Right ventricle myocardium inferior (tissue), 1 donor: ENCODE measurements at regions not wholly inside any gene's neighbourhood (a gene's known extent, or its start where the extent isn't known, plus 50 kb on each side); places are given as distances from the start of the nearest gene placed in this dataset.
"Not testable (repeated sequence)": the region's sequence is repeated elsewhere in the genome, so short reads cannot be mapped to it uniquely, and the experiment has no call there.

Source experiments
- ATAC-seq: fragments of 200-7000 bp; cut with Tn5 transposase; one replicate; pipeline ENCODE4 v1.9.1; 2020; ENCODE audit warnings: mild to moderate bottlenecking, moderate library complexity
- DNase-seq: peaks from one replicate; pipeline ENCODE4 v3.0.0; 2021; ENCODE audit errors: missing footprints
- intact Hi-C: fragments of 100-400 bp; cut with DNase I; formaldehyde crosslinking; loops from one replicate; pipeline ENCODE4 v1.11.0; 2022
- donor health status: DM: no; HTN: yes; CAD: no; lungs with severe emphysema.

DNA sequence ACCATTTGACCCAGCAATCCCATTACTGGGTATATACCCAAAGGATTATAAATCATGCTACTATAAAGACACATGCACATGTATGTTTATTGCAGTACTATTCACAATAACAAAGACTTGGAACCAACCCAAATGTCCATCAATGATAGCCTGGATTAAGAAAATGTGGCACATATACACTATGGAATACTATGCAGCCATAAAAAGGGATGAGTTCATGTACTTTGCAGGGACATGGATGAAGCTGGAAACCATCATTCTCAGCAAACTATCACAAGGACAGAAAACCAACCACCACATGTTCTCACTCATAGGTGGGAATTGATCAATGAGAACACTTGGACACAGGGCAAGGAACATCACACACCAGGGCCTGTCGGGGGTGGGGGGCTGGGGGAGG, 171.7 kb upstream of the POGK start:
- ATAC-seq, DNase-seq, intact Hi-C loops: not testable (repeated sequence)

DNA sequence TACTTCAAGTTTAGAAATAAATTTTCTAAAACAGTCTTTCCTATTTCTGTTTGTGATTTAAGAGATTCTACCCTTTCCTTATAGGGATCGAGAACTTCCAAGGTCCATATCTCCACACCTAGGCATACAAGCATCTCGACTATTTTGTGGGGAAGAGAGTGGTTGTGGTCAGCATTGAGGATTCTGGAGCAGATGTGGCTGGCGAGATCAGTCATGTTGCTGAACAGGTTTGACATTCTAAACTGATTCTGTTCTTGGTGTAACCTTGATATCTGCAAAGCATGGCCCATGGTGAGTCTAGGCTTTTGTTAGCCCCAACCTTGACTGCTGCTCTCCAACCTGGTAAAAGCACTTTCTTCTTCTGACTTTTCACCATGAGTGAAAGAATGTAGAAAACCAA, 167.6 kb upstream of the POGK start:
- ATAC-seq (no peak), DNase-seq (no peak)
- intact Hi-C loops: no loop called here

DNA sequence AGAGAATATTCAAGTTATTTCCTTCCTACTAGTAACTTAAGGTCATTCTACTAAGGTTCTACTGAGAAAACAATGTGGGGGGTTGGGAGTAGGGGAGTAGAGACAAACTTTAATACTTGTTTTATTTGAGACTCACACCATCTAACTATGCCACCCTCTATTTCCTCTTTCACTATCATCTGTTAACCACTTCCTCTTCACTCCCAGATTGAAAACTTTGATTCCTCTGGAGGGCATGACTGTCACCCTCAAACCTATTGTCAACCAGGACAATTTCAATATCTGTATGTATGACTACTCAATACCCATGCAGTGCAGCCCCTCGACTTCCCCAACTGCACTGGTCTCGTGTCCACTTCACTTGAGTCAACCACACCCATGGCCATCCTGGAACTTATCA, 165.6 kb upstream of the POGK start:
- intact Hi-C loops: no loop called here

DNA sequence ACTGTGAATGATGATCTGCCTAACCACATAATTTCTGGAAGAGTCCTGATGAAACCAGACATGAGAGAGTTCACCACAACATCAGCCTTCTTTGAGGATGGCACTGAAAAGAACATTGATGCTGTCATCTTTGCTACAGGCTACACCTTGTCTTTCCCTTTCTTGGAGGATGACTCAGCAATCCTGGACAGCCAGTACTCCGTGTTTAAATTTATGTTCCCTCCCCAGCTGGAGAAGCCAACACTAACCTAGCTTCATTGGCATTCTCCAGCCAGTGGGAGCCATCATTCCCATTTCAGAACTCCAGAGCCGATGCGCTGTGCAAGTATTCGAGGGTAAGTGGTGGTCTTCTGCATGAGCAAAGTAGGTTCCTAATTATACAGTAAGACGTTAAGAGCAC, 164.1 kb upstream of the POGK start:
- intact Hi-C loops: no loop called here
- DNase-seq (no peak), ATAC-seq (no peak)

More for the DNA sequence above, 165.6 kb upstream of the POGK start:
- ATAC-seq (no peak), DNase-seq (no peak)

DNA sequence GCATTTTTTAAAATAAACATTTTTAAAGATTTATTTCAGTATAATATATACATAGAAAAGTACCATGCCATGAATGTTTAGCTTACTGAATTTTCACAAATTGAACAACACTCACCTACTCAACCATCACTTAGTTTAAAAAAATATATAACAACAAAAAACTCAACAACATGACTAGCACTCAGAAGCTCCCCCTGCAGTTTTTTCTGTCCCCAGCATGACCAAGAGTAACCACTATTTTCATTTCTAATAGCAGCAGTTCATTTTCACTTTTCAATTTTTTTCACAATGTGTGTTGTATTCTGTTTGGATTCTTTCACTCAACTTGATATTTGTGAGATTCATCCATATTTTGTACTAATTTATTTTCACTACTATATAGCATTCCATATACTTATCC, 162.3 kb upstream of the POGK start:
- ATAC-seq (no peak), DNase-seq (no peak)
- intact Hi-C loops: no loop called here

DNA sequence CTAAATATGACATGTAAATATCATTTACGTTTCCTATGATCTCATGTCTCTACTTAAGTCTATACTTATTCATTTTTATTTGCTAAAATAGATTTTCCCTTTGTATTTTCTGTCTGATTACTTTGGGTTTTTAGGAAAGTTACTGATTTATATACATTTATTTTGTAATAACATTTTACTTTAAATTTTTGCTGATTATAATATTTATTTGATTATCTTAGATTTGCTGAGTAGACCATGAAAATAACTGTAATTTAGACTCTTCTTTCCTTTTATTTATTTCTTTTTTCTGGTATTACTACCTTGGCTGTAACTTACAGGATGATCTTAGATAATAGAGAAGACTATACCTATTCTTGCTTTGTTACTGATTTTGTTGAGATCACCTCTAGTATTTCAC, 159.9 kb upstream of the POGK start:
- ATAC-seq: no peak
- no peak for DNase-seq
- intact Hi-C loops: no loop called here

DNA sequence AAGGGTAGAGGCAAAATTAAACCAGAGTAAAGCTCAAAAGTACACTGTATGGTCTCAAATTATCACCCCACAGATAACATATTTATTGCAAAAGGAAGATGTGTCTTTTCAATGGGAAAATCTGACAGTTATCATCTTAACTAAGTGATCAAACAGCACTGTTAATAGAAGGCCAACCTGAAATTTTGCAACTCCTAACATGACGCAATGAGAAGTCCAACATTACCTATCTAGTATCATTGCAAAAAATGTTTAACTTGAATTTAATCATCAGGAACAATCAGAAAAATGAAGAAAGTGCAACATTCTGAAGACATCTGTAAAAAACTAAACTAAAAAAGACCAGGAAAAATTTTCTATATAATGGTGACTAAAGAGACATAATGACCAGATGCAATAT, 156.7 kb upstream of the POGK start:
- ATAC-seq (no peak), DNase-seq (no peak)
- intact Hi-C loops: no loop called here

DNA sequence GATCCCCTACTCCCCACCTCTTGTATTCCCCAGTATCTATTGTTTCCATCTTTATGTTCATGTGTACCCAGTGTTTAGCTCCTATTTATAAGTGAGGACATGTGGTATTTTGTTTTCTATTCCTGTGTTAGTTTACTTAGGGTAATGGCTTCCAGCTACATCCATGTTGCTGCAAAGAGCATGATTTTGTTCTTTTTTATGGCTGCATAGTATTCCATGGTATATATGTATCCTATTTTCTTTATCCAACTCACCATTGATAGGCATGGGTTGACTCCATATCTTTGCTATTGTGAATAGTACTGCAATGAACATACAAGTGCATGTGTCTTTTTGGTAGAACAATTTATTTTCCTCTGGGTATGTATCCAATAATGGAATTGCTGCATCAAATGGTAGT, 154.6 kb upstream of the POGK start:
- ATAC-seq, intact Hi-C loops, DNase-seq: not testable (repeated sequence)

DNA sequence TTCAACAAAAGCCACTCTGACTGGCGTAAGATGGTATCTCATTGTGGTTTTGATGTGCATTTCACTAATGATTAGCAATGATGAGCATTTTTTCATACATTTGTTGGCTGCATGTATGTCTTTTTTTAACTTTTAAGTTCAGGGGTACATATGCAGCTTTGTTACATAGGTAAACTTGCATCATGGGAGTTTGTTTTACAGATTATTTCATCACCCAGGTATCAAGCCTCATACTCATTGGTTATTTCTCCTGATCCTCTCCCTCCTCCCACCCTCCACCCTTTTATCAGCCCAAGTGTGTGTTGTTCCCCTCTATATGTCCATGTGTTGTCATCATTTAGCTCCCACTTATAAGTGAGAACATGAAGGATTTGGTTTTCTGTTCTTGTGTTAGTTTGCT, 154.1 kb upstream of the POGK start:
- ATAC-seq (no peak), DNase-seq (no peak)
- intact Hi-C loops: no loop called here

DNA sequence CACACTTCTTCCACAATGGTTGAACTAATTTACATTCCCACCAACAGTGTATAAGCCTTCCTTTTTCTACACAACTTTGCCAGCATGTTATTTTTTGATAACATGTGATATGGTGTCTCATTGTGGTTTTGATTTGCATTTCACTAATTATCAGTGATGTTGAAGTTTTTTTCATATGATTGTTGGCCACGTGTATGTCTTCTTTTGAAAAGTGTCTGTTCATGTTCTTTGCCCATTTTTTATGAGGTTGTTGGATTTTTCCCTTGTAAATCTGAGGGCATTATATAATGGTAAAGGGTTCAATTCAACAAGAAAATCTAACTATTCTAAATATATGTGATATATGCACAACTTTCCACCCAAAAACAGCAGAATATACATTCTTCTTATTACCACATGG, 153.4 kb upstream of the POGK start:
- DNase-seq, ATAC-seq, intact Hi-C loops: not testable (repeated sequence)

DNA sequence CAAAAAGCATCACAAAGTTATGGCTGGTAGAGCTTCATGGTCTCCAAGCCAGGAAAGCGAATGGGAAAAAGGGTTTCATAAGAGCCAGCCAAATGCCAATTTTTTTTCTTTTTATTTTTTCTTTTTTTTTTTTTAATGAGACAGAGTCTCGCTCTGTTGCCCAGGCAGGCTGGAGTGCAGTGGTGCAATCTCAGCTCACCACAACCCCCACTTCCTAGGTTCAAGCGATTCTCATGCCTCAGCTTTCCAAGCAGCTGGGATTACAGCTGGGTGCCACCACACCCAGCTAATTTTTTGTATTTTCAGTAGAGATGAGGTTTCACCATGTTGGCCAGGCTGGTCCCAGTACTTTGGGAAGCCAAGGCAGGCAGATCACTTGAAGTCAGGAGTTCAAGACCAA, 148.7 kb upstream of the POGK start:
- intact Hi-C loops, ATAC-seq, DNase-seq: not testable (repeated sequence)

DNA sequence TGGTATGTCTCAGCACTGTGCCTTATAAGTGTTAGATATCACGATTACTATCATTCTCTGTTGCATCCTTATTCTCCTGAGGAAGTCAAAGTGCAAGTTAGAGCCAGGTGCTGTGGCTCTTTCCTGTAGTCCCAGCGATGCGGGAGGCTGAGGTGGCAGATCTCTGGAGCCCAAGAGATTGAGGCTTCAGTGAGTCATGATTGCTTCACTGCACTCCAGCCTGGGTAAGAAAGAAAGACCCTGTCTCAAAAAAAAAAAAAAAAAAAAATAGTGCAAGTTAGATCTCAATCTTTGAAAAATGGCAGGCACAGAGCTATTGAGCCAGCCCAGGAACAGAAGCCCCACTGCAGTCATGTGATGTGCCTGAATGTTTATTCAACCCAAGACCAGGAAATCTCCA, 147.8 kb upstream of the POGK start:
- DNase-seq (no peak), ATAC-seq (no peak)
- intact Hi-C loops: no loop called here

DNA sequence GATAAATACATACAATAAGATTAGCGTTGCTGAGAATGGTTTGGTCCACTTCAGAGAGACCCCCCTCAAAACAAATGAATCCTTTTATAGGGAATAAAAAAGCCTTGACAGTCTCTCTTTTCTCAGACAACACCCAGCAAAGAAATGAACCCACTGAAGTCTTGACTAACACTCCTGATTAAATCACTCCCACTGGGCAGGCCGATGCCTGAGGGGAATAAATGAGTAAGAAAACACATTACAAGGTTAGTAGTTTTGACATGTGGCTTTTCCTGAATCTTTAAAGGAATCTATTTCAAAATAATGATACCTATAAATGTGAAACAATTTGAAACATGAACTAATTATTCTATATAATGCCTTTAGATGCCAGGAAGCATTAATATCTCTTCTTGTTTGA, 146.9 kb upstream of the POGK start:
- intact Hi-C loops: no loop called here
- ATAC-seq: no peak
- no peak for DNase-seq

DNA sequence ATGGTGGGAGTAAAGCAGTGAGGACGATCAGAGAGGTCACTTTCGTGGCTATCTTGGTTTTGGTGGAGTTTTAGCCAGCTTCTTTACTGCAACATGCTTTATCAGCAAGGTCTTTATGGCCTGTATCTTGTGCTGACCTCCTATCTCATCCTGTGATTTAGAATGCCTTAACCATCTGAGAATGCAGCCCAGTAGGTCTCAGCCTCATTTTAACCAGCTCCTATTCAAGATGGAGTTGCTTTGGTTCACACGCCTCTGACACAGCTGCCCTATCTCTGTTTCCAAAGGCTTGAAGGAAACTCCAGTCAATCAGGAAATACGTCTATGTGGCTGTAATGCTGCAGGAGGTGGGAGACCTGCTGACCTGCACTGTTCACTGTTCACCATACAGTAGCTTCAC, 146.1 kb upstream of the POGK start:
- DNase-seq (no peak), ATAC-seq (no peak)
- intact Hi-C loops: no loop called here

DNA sequence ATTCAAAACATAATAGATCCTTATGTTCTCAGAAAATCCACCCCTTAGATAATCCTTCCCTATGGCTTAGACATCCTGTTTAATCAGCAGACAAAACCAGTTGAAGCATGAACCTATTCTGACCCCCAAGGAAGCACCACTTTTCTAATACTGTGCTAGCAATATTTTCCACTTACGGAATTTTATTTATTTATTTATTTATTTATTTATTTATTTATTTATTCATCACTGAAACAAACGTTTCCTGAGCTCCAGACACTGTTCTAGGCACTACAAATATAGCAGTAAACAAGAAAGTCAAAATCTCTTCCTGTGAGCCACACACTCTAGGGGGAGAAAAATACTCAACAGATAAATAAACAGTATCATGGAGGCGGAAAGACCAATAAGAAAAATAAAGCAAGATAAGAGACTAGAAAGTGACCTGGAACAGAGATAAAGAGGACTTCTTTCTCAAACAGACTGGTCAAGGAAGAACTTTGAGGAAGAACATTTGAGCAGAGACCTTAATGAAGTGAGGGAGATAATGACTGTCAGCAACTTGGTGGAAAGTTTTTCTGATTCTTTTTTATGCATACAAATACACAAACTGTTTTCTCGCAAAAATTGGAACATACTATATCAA, 145.5 kb upstream of the POGK start:
- ATAC-seq (no peak), DNase-seq (no peak)
- intact Hi-C loops: no loop called here

DNA sequence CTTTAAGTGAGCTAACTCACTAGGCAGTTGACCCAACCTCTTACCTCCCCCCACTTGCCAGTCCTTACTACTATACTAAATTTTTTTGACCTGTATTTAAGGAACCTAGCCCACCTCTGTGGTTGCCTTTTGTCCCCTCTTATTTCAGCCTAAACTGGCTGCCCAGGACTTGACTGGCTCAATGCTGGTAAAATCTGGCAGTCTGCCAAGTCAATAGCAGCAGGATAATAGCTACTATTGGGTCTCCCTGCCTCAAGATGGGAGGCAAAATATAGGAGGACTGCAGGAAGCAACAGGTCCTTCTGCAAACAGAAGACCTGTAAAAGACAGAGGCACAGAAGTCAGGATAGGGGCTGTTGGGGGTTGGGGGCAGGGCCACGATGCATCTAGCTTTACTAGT, 144.2 kb upstream of the POGK start:
- intact Hi-C loops: no loop called here
- ATAC-seq: no peak
- DNase-seq: no peak

DNA sequence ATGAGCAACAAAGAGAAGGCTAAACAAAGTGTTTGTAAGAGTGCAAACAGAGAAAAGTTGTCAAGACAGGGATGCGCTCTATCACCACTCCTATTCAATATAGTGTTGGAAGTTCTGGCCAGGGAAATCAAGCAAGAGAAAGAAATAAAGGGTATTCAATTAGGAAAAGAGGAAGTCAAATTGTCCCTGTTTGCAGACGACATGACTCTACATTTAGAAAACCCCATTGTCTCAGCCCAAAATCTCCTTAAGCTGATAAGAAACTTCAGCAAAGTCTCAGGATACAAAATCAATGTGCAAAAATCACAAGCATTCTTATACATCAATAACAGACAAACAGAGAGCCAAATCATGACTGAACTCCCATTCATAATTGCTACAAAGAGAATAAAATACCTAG, 143.4 kb upstream of the POGK start:
- DNase-seq, ATAC-seq, intact Hi-C loops: not testable (repeated sequence)

DNA sequence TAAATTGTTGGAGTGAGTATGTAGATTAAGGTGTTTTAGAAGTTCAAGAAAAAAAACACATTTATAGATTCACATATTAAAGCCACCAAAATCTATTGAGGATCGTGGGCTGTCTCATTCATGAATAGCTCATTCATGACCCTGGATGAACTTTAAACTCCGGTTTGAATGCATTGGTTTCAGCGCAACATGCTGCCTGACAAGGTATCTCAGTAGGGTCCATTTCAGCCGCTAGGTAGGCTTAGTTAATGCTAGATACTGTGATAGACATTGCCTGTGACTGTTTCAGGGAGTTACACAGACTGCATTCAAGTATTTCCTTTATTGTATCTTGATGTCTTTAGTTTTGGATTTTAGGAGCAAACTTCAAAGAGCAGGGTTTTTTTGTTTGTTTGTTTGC, 140.5 kb upstream of the POGK start:
- ATAC-seq: no peak
- intact Hi-C loops: no loop called here
- no peak for DNase-seq

DNA sequence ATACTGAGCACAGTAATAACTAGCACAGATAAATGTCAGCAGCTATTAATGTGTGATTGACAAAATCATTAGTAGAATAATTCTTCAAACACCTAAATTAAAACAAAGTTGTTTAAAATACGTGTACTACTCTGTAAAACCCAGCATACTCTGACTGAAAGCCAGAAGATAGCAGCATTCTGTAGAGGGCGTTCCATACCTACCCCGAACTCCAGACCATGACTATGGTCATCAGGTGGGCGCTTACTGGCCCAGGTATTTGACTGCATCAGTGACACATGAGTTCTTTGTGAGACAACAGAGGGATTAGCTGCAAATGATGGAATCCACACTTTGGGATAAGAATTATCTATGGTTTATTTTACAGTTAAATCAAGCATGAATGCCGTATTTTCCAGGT, 139.7 kb upstream of the POGK start:
- DNase-seq: no peak
- intact Hi-C loops: no loop called here
- no peak for ATAC-seq

DNA sequence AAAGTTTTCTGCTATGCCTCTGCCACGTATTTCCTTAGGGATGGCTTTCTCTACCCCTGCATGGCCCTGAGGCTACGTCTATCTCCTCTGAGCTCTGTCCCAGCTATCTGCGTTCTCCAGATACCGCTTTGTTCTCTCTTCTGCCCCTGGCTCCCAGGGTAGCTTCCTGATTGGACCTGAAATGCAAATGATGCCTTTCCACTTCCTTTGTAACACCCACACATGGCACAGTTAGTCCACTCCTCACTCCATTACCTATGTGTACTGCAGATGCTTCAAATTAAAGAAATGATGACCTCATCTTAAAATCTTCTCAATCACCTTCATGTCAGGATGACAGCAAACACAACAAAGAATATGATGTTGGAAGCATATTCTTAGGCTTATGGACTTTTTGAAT, 138.6 kb upstream of the POGK start:
- ATAC-seq: no peak

DNA sequence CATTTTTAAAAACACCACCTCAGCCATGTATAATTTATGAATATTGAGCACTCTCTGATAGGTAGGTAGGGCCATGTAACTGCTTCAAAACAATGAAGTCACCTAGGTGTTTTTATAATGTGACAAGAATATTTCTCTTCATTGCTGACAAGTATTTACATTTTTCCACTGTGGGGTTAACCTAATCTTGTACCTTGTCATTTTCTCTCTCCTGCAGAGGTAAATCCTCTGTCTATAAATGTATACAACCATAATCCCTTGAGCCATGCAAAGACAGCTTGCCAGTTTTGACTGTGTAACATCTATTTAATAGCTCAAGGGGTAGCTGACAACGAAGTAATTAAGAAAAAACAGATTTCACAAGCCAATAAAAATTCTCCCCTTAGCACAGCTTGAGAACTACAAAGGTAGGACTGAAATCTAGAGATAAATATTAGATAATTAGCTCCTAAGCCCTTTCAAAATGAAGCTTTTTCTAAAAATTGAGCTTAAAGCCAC, 137.6 kb upstream of the POGK start:
- no peak for DNase-seq
- ATAC-seq: no peak
- intact Hi-C loops: no loop called here

More for the DNA sequence above, 138.6 kb upstream of the POGK start:
- intact Hi-C loops: no loop called here
- DNase-seq: no peak
